NOMO-1 treated with dmso at 0.1 percent for 144 hours (cell line): ENCODE measurements at regions not wholly inside any gene's neighbourhood (a gene's known extent, or its start where the extent isn't known, plus 50 kb on each side); places are given as distances from the start of the nearest gene placed in this dataset.
"Not testable (repeated sequence)": the region's sequence is repeated elsewhere in the genome, so short reads cannot be mapped to it uniquely, and the experiment has no call there.

Experiments used
- DNase-seq: peaks from one replicate; lab custom pipeline; 2025; ENCODE audit not compliant: unreplicated experiment; lab: John Stamatoyannopoulos, UW

GRCh38 chr5:15384581-15384980 is 115.4 kb upstream of the FBXL7 start:
- no peak for DNase-seq

GRCh38 chr5:15384176-15384575 is 115.8 kb upstream of the FBXL7 start:
- no peak for DNase-seq

- no peak for DNase-seq
These were observed 116.5 kb upstream of the FBXL7 start for GRCh38 chr5:15383469-15383868.

- no peak for DNase-seq
These were observed 117.0 kb upstream of the FBXL7 start for GRCh38 chr5:15383021-15383420.

GRCh38 chr5:15377573-15378340 is 122.2 kb upstream of the FBXL7 start:
- no peak for DNase-seq

- no peak for DNase-seq
These were observed 123.2 kb upstream of the FBXL7 start for GRCh38 chr5:15376803-15377202.

GRCh38 chr5:15376088-15376487 is 123.9 kb upstream of the FBXL7 start:
- no peak for DNase-seq

- no peak for DNase-seq
These were observed 124.4 kb upstream of the FBXL7 start for GRCh38 chr5:15375559-15375958.

GRCh38 chr5:15374886-15375285 is 125.1 kb upstream of the FBXL7 start:
- no peak for DNase-seq

- DNase-seq, result no peak
These were observed 126.8 kb upstream of the FBXL7 start for GRCh38 chr5:15373151-15373550.

GRCh38 chr5:15371184-15371583 is 128.8 kb upstream of the FBXL7 start:
- DNase-seq, result no peak

GRCh38 chr5:15368835-15369234 is 131.1 kb upstream of the FBXL7 start:
- DNase-seq, result no peak

GRCh38 chr5:15367489-15367888 is 132.5 kb upstream of the FBXL7 start:
- DNase-seq, result no peak

GRCh38 chr5:15366676-15367391 is 133.1 kb upstream of the FBXL7 start:
- DNase-seq, result no peak

GRCh38 chr5:15365070-15365469 is 134.9 kb upstream of the FBXL7 start:
- DNase-seq, result no peak

- DNase-seq, result no peak
These were observed 136.4 kb upstream of the FBXL7 start for GRCh38 chr5:15363601-15364000.

GRCh38 chr5:15357092-15357453 is 142.9 kb upstream of the FBXL7 start:
- DNase-seq, result not testable (repeated sequence)

GRCh38 chr5:15356308-15357091 is 143.5 kb upstream of the FBXL7 start:
- not testable (repeated sequence) for DNase-seq

- DNase-seq, result no peak
These were observed 146.0 kb upstream of the FBXL7 start for GRCh38 chr5:15354021-15354420.

GRCh38 chr5:15353086-15353645 is 146.8 kb upstream of the FBXL7 start:
- DNase-seq, result peak; percentile 28

GRCh38 chr5:15350614-15351013 is 149.4 kb upstream of the FBXL7 start:
- DNase-seq, result no peak
